Colon (tissue), 2 donors: ENCODE measurements at regions not wholly inside any gene's neighbourhood (a gene's known extent, or its start where the extent isn't known, plus 50 kb on each side); places are given as distances from the start of the nearest gene placed in this dataset.

Experiments used
- FAIRE-seq: peaks from 2 replicates; lab custom pipeline; 2012; peaks lifted over from hg19 to GRCh38; lab: Jason Lieb, UNC
- donor health status: control.
- donor health status: control.

DNA sequence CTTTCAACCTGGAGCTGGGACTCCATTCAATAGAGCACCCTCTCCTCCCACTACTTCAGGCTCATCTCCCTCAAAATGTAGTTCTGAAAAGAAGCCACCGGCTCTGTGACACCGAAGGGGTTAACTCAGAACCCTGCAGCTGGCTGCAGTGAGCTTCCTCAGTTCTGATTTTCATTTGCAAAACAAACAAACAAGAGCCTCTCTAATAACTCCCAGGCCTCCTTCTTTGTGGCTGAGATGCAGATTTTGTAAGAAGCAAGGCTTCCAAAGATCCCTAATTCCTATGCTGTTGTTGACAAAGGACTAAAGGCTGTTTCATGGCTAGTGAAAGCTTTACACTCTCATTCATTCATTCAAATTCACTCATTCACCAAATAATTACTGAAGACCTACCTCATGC is 333.4 kb upstream of the TBX3 start:
- FAIRE-seq, result no peak

DNA sequence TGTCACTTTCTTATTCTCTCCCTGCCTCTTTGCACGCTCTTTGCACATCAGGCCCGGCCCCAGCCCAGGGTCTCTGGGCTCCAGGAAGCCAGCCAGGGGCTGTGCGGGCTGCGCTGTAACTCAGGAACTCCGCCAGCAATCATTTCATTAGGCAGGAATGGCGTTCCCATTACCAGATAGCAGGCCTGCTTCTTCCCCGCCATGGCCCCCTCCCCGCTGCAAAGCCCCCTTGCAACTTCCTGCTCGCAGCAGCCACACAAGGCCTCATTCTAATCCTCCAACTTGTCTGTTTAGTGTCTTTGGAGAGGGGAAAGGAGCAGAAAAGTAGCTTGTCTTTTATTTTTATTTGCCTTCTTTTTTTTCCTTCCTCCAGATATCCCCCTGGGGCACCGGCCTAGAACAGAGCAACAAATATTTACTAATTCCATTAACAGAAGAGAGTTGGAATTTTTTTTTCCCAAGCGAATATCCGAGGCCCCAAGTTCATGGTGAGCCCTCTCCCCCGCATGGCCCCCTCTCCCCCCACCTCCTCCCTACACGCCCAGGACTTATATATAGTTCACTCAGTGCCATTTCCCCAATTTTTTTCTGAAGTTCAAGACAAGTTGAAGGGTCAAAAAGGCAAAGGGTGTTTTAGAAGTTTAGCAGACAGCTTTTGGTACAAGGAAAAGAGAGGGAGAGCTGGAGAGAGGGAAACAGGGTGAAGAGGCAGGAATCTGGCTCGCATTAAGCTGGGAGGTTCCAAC is 329.4 kb upstream of the TBX3 start:
- no peak for FAIRE-seq

DNA sequence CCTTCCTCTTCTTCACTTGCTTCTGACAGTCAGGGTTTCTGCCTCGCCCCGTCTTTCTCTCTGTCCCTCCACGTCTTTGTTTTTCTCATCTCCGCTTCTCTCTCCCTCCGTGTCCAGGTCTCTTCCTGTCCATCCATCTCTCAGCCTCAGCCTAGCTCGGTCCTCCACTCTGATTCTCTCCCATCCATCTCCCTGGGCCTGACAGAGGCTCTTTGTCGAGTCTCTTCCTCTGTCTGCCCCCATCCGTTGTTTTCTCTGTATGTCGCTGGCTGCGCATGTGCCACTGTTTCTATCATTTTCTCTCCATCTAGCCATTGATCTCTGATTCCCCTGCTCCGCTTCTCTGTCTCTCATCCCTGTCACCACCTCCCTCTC is 328.9 kb upstream of the TBX3 start:
- no peak for FAIRE-seq

DNA sequence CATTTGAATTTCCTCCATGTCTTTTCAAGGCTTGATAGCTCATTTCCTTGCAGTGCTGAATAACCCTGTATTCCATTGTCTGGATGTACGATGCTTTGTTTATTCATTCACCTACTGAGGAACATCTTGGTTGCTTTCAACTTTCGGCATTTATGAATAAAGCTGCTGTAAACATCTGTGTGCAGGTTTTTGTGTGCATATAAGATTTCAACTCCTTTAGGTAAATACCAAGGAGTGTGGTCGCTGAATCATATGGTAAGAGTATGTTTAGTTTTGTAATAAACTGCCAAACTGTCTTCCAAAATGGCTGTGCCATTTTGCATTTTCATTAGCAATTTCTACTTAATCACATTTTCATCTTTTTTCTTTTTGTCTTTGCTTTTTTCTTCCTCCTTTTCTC is 327.7 kb upstream of the TBX3 start:
- FAIRE-seq, result no peak

DNA sequence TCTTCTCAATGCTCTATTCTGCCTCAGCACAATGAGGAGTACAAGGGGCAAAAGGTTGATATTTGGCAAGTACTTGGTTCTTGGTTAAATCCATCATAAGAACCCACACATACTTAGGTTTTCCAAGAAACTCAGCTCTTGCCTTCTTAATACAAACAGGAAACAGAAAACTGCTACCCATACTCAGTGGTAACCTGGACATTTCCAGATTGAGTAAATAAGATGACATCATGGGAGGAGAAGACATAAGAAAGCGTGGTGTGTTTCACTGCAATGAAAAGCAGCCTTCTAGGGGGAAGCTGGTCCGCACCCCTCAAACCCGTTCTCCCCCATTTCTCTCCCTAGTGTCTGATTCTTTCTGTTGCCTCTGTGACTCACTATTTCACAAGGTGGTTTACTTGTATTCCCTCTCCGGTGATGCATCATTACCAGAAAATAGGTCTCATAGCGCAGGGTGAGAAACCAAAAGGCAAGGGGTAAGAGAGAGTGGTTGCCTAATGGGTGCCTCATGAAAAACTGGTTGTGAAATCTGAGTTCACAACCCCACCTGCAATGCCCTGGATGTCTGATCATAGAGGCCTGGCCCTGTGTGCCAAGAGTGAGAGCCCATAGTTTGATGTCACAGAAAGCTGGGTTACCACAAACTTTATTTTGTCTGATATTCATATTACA is 326.5 kb upstream of the TBX3 start:
- no peak for FAIRE-seq

DNA sequence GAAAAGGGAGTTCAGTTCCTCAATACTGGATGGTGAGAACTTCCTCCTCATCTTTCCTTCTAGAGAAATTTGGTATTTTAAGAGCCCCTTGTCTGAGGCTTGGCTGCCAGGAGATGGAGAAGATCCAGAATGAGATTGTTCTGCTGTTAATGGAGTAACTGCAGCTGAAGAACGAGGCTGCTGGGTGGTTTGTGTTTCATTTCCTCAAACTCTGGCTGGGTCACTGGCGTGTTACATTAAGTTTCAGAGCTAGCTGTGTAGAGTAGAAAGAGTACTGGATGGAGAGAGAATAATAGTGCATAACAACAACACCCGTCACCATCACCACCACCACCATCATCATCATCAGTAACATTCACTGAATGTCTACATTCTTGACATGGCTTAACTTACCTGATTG is 325.0 kb upstream of the TBX3 start:
- FAIRE-seq, result no peak

DNA sequence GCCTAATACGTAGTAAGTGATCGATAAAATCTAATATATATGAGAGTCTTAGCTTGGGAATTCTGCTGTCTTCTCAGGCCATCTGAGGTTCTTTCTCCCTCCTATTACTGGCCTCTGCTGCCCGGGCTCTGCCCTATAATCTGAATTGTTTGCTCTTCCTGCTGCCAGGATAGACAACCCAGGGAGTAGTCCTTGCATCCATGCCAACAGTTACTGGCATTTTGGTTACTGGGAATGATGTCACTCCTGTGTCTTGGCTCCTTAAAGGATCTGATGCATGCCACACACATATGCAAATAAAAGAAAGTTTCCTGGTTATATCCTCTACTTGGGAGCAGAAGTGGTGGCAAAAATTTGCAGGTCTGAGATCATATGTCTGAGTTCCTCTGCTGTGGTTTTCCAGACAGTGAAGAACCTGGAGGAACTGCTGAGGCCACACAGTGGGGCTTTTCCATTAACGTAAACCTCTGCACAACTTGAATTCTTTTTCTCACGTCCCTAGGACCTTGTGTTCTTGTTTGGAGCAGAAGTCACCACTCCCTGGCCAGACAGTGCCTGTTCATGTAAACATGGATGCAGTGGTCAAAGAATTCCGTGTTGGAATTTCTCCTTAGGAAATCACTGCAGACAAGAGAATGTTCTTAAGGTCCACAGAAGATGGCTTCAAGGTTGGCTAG is 320.6 kb upstream of the TBX3 start:
- FAIRE-seq, result no peak

DNA sequence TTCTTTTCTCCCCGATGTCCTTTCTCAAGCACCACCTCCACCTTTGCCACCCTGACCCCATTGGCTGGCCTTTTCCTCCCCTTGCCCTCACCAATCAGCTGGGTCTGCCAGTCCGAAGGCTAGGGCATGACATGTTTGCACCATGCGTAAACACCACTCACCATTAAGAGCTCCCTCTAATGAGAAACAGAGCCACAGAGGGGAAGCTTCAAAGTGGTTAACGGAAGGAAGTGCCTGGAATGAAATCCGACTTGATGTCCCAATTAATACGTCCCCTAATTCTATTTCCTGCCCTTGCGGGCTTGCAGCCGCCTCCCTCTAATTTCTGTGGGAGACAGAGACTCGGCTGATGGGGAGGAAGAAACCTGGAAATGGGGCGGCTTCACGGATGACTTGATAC is 318.5 kb upstream of the TBX3 start:
- no peak for FAIRE-seq

DNA sequence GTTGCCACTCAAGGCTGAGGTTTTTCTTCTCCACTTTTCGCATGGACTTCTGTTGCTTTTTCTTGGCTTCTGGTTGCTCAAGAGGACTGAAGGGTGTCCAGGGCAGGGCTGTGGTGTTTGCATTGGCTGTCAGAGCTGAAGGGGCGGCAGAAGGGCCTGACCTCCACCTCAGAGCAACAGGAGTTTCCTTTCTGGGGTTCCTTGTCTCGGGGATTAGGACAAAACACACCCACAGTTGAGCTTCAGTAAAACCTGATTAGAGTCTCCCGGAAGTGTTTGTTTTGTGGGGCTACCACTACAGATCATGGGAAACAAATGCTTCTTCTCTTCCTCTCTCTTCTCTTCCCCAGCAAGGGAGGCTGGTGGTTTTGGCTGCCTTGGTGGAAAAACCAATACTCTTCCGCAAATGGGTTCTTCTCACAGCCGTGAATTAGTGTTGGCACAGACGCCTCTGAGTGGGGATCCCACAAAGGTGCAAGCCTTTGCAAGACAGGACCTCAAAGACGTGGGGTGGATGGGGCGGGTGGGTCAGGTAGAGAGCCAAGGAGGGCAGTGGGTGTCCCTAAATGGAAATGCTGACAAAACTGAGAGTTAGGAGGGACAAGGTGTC is 317.7 kb upstream of the TBX3 start:
- no peak for FAIRE-seq

DNA sequence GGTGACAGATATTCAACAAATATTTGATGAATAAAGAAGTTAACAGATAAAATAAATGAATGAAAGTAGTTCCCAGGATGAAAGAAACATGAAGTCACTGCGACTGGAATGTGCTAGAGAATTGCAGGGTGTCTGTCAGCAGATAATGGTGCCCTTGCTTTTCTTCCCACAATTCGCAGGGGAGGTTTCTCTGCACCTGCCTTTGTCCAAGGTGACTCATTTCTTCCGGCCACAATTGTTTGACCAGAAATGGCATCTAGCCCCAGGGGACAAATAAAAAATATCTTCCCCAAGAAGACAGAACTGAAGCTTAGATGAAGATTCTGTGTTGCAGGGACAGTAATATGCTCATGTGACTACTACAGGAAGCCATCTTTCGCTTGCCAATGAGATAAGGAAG is 316.1 kb upstream of the TBX3 start:
- no peak for FAIRE-seq

DNA sequence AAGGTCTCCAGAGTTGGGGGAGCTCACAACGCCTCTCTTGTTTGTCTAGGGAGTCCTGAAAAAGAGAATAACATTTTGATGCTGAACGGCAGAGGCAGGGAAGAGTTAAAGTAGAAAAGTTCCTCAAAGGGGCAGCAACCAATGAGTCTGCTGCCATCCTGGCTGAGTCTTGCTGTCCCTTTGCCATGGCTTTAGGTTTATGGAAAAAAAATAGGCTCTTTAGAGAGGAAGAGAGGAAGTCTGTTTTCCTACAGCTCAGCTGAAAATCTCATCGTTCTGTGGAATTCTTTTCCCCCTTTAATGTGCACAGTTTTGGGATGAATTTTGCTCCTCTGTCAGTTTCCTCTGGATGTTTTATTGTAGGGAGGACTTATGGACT is 314.8 kb upstream of the TBX3 start:
- FAIRE-seq, result no peak

DNA sequence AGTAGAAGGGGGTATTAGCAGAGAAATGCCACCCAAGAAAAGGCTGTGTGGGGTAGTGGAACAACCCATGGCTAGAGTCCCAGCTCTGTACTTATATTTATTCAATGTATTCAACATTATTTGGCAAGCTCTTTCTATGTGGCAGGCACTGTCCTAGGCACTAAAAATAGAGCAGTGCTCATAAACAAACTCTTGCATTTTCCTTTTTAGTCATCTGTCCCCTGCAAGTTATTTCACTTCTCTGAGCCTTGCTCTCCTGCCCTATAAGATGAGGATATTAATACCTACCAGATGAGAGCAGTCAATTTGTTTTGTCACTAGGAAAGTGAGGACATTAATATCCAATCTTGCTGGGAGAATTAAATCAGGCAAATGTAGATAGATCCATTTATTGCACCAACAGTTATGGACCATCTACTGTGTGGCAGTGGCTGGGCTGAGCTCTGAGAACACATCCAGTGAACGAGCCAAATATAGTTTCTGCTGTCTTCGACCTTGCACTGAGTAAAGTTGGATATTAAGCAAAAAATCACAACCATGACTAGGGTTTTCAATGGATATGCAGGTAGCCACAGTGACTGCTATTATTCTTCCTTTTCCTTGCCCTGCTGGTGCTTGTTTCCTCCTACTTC is 314.3 kb upstream of the TBX3 start:
- no peak for FAIRE-seq

DNA sequence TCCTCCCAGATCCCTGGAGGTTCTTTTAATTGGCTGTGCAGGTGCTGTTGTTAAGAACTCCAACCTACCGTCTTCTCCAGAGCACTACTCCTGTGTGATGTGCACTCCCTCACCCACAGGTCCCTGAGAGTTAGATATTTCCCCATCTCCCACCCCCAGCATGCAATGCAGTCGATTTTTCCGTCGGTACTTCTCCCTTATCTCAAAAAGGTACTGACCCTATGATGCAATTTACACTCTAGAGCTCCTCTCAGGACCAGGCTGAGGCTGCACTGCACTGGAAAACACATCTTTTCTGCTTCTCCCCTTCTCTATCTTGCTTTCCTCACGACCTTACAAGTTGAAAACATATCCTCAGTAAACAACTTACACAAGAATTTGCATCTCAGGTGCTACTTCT is 312.4 kb upstream of the TBX3 start:
- no peak for FAIRE-seq

DNA sequence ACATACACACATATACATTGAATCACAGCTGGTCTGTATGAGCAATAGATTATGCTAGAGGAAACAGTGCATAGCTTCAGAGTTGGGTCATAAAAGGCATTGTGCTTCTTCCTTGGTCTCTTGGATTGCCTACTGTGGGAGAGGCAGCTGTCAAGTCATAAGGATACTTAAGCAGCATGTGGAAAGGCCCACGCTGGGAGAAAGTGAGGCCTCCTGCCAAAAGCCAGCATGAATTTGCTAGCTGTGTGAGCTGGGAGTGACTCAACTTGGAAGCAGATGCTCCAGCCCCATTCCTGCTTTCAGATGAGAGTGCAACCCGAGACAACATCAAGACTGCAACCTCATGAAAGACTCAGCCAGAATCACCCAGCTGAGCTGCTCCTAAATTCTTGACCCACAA is 311.9 kb upstream of the TBX3 start:
- FAIRE-seq, result no peak

DNA sequence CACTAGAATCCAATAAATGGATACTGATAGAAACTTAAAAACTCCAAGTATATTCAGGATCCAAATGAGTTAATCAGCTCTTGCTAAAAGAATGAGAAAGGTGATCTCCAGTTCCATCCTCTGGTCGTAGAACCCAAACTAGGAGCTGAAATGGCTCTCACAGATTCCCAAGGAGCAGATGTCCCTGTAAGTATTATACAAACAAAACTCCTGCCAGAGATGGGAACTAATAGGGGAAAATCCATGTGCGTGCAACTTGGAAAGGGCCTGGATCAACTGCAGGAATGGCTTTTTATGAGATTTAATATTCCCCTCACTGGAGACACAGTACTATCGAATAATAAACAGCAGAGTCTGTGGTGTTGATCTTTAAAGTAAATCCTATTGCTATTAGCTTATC is 309.2 kb upstream of the TBX3 start:
- no peak for FAIRE-seq

DNA sequence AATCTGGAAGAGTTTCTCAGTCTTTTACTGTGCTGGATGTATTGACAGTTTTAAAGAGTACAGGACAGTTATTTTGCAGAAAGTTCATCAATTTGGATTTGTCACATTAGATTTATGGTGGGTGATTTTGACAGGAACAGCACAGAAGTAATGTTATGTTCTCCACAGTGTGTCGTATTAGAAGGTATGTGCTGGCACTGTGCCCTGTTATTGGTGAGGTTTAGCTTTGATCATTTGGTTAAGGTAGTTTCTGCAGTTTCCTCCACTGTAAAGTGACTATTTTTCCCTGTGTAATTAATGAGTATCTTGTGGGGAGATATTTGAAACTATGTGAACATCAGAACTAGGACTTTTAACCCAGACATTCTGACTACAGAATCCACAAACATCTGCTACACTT is 308.5 kb upstream of the TBX3 start:
- FAIRE-seq, result no peak

DNA sequence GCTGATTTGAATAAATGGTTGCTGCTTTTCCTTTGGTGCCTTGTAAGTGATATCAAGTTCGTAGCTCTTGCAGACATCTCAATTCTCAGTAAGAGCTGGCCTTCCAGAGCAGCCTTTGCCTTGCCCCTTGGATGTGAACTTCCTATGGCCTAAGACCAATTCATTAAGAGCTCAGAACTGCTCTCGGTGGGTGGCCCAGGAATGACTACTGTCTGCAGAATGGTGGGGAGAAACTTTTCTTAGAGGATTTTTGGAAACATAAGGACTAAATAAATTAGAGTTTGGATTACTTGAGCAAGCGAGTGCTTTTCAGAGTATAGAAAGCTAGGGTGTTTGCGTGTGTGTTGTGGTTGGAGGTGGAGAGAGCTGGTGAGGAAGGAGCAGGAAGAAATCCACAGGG is 306.4 kb upstream of the TBX3 start:
- FAIRE-seq, result no peak

DNA sequence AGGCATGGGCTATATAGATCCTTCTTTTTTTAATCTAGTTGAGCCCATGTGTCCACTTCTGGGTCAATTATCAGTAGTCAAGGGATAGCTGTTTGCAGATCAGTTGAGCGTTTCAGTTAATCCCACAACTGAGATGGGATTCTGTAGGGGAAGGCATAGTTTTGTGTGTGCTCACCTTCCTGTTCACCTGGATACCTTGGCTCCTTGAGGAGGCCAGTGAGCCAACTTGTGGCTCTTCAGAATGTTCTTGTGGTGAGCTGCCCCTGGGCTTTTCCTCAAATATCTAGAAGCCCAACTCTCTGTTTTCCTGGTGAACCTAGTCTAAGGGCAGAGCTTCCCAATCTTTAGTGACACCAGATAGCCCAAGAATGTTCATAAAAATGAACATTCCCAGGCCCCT is 302.9 kb upstream of the TBX3 start:
- no peak for FAIRE-seq

DNA sequence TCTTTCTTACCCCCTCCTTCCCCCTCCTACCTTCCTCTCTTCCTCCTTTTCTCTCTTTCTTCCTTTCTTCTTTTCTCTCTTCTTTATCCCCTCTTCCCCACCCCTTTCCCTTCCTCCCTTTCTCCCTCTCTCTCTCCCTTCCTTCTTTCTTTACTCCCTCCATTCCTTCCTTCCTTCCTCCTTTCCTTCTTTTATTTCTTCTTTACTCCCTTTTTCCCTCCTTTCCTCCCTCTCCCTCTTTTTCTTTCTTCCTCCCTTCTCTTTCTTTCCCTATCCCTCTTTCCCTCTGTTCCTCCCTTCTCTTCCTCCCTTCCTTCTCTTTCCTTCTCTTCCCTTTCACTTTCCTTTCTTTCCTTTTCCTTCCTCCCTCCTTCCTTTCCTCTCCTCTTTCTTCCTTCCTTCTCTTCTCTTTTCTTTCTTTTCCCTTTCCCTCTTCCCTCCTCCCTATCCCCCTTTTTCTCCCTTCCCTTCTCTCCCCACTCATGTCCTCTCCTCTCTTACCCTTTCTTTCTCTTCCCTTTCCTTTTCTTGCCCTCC is 302.3 kb upstream of the TBX3 start:
- no peak for FAIRE-seq

DNA sequence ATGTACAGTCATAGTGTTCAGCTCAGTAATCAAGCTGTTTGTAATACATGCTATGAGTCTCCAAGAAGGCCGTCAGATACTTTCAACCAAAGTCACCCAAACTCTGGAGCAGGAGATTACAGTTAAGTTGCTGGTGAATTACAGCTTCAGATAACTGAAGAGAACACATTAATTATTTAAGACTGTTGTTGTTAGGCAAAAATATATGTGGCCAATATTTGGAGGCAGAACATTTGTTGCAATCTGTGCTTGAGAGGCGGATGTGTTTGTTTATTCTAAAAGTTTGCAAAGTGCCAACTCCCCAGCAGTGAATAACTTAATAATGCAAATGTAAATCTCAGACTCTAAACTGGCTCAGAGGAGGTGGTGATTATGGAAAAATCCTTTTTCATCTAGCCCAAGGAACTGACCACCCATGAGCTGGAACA is 300.7 kb upstream of the TBX3 start:
- FAIRE-seq, result no peak

DNA sequence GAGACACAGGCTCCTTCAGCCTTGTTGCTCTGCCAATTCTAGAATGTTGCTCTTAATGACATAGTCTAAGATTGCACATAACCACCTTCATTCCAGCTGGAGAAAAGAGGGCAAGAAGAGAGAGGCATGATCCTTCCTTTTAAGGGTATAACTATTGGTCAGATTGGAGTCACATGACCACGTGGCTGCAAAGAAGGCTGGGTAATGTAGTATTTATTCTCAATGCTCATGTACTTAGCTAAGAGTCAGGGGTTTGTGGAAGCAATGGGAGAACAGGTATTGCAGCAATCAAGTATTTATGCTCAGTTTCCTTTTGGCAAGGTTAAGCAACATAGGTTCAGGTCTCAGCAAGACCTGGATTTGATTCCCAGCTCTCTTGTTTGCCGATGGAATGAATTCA is 298.8 kb upstream of the TBX3 start:
- FAIRE-seq, result no peak

DNA sequence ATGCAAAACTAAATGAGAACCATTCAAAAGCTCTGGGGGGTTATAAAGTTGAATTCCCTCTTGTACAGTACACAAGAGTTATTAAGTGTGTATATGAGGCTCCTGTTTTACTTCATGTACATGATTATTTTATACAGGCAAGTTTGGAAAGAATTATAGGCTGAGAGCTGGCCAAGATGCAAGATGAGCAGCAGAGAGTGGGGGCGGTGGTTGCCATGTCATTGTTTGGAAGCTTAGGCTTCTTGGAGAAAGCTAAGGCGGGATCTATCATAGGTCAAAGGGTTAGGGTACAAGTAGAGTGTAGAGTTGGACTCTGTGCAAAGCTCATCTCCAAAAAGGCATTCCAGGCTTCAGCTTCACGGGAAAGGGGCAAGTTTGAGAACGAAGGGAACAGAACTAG is 297.1 kb upstream of the TBX3 start:
- no peak for FAIRE-seq

DNA sequence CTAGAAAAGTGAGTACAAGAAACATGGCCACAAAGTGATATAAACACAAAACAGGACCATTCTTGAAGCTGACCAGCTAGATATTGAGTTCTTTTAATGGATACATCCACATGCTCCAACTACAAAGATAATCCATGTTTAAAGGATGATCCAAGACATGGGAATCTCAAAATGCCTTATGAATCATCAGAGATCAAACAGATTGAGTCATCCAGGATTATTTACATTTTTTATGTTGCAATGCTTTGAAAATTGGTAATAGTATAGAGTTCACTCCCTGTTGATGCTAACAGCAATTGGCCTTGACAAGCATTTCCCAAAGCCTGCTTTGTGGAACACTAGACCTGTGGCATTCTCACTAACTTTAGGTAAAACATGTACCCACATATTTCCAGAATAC is 293.0 kb upstream of the TBX3 start:
- FAIRE-seq, result no peak
